Prostate gland (tissue), 2 donors: ENCODE measurements at regions not wholly inside any gene's neighbourhood (a gene's known extent, or its start where the extent isn't known, plus 50 kb on each side); places are given as distances from the start of the nearest gene placed in this dataset.

ENCODE experiments used
- POLR2AphosphoS5 ChIP-seq: sonication (generic); formaldehyde crosslinking; IDR thresholded peaks from one replicate; pipeline ENCODE4 v1.6.1; 2017; ENCODE audit warnings: antibody characterized with exemption
- TF ChIP-seq, protein P1 (sequence below), 4 experiments: fragments of 200-600 bp in 2 of 4; fragments of 450-650 bp in 2 of 4; sonication (generic) in 2 of 4; IDR thresholded peaks; 1 replicate in 3 of 4; 2 replicates in 1 of 4; pipeline ENCODE4 v1.5.1; 2016 to 2019; ENCODE audit warnings: antibody characterized with exemption in 4 of 4, mild to moderate bottlenecking in 2 of 4, moderate library complexity in 2 of 4

DNA sequence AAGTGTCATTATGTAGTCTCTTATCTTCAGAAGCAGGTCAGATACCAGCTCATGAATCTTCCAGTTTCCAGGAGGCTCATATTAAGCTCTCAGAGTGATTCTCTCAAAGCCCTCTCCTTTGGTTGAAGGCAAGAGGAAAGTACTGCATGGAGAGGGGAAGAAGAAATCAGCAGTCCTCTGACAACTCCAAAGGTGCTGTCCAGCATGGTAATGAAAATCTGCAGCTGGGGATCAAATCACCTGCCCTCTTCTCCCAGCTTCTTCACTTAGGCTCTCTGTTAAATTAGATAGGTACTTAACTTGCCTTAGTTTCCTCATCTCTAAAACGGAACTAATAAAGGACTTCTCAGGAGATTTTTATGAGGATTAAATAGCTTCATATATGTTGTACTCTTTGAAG lies 738.8 kb upstream of the GOLIM4 start:
- TF ChIP-seq POLR2AphosphoS5, result no peak
- TF ChIP-seq, protein P1, sequence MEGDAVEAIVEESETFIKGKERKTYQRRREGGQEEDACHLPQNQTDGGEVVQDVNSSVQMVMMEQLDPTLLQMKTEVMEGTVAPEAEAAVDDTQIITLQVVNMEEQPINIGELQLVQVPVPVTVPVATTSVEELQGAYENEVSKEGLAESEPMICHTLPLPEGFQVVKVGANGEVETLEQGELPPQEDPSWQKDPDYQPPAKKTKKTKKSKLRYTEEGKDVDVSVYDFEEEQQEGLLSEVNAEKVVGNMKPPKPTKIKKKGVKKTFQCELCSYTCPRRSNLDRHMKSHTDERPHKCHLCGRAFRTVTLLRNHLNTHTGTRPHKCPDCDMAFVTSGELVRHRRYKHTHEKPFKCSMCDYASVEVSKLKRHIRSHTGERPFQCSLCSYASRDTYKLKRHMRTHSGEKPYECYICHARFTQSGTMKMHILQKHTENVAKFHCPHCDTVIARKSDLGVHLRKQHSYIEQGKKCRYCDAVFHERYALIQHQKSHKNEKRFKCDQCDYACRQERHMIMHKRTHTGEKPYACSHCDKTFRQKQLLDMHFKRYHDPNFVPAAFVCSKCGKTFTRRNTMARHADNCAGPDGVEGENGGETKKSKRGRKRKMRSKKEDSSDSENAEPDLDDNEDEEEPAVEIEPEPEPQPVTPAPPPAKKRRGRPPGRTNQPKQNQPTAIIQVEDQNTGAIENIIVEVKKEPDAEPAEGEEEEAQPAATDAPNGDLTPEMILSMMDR (IDR thresholded peaks at IDR 0.05), result no peak
